ENCODE measurements at regions not wholly inside any gene's neighbourhood (a gene's known extent, or its start where the extent isn't known, plus 50 kb on each side); places are given as distances from the start of the nearest gene placed in this dataset.

- Mint-ChIP-seq H3K4me3 (no peak overlapping the region), H3K4me1 (no peaks in the 10 kb centered on the region), H3K27ac (no peak overlapping the region), H3K27me3 (ENCODE audit: insufficient read depth, low read depth) (peaks cover 2% of the 10 kb centered on the region), H3K36me3 (no peaks in the 10 kb centered on the region), H3K9me3 (peaks cover 4% of the 10 kb centered on the region)
- H3K9ac ChIP-seq = no peak overlapping the region
- H3K4me3 ChIP-seq = no peak overlapping the region
- no peaks in the 10 kb centered on the region for H3K4me1 ChIP-seq
- H3K9me3 ChIP-seq (ENCODE audit: low read depth) = no peaks in the 10 kb centered on the region
- no peak overlapping the region for H2AFZ ChIP-seq (replicated peaks)
- DNase-seq (ENCODE audit: low spot score) = no peak
- H3K27me3 ChIP-seq = no peaks in the 10 kb centered on the region
- no peaks in the 10 kb centered on the region for H4K20me1 ChIP-seq (ENCODE audit: low read depth)
- H3K79me2 ChIP-seq (ENCODE audit: low read depth) = no peaks in the 10 kb centered on the region
- H3K36me3 ChIP-seq = no peaks in the 10 kb centered on the region
- no peaks in the 10 kb centered on the region for H3F3A ChIP-seq (ENCODE audit: low read depth)
- H3K27ac ChIP-seq = no peak overlapping the region
- no peak for TF ChIP-seq EZH2phosphoT487 (IDR thresholded peaks at IDR 0.05)
- TF ChIP-seq CTCF (IDR thresholded peaks at IDR 0.05) = no peak
- no peak for TF ChIP-seq EZH2 (IDR thresholded peaks at IDR 0.05)
- H3K4me2 ChIP-seq = no peak overlapping the region
Measured at GRCh38 chr9:83144492-83144891, 81.5 kb upstream of the RASEF start.

GRCh38 chr9:83142389-83142788 is 79.4 kb upstream of the RASEF start:
- H3K4me3 Mint-ChIP-seq = no peak overlapping the region
- no peaks in the 10 kb centered on the region for H3K4me1 ChIP-seq
- H3K4me2 ChIP-seq = no peak overlapping the region
- no peak for DNase-seq (ENCODE audit: low spot score)
- H2AFZ ChIP-seq (replicated peaks) = no peak overlapping the region
- H3K27me3 Mint-ChIP-seq (ENCODE audit: insufficient read depth, low read depth) = peaks cover 2% of the 10 kb centered on the region
- no peaks in the 10 kb centered on the region for H3K27me3 ChIP-seq
- no peak overlapping the region for H3K4me3 ChIP-seq
- H3F3A ChIP-seq (ENCODE audit: low read depth) = no peaks in the 10 kb centered on the region
- H3K36me3 ChIP-seq = no peaks in the 10 kb centered on the region
- H3K9ac ChIP-seq = no peak overlapping the region
- H3K27ac Mint-ChIP-seq = no peak overlapping the region
- no peak overlapping the region for H3K27ac ChIP-seq
- peaks cover 3% of the 10 kb centered on the region for H3K4me1 Mint-ChIP-seq
- peaks cover 4% of the 10 kb centered on the region for H3K9me3 Mint-ChIP-seq
- H3K9me3 ChIP-seq (ENCODE audit: low read depth) = no peaks in the 10 kb centered on the region
- no peaks in the 10 kb centered on the region for H4K20me1 ChIP-seq (ENCODE audit: low read depth)
- no peak for TF ChIP-seq CTCF (IDR thresholded peaks at IDR 0.05)
- H3K36me3 Mint-ChIP-seq = no peaks in the 10 kb centered on the region
- no peaks in the 10 kb centered on the region for H3K79me2 ChIP-seq (ENCODE audit: low read depth)

- no peak overlapping the region for H3K4me3 ChIP-seq
- Mint-ChIP-seq H3K27ac (no peak overlapping the region), H3K4me3 (no peak overlapping the region), H3K4me1 (peaks cover 3% of the 10 kb centered on the region), H3K36me3 (no peaks in the 10 kb centered on the region), H3K9me3 (no peaks in the 10 kb centered on the region), H3K27me3 (ENCODE audit: insufficient read depth, low read depth) (peaks cover 2% of the 10 kb centered on the region)
- no peaks in the 10 kb centered on the region for H3K27me3 ChIP-seq
- no peaks in the 10 kb centered on the region for H3K36me3 ChIP-seq
- no peaks in the 10 kb centered on the region for H3K79me2 ChIP-seq (ENCODE audit: low read depth)
- no peaks in the 10 kb centered on the region for H3F3A ChIP-seq (ENCODE audit: low read depth)
- no peaks in the 10 kb centered on the region for H3K4me1 ChIP-seq
- no peak overlapping the region for H3K27ac ChIP-seq
- no peaks in the 10 kb centered on the region for H3K9me3 ChIP-seq (ENCODE audit: low read depth)
- H3K4me2 ChIP-seq = no peak overlapping the region
- no peak overlapping the region for H3K9ac ChIP-seq
- no peak overlapping the region for H2AFZ ChIP-seq (replicated peaks)
- DNase-seq (ENCODE audit: low spot score) = no peak
- TF ChIP-seq CTCF (IDR thresholded peaks at IDR 0.05) = no peak
- TF ChIP-seq EZH2phosphoT487 (IDR thresholded peaks at IDR 0.05) = no peak
- no peak for TF ChIP-seq EZH2 (IDR thresholded peaks at IDR 0.05)
- H4K20me1 ChIP-seq (ENCODE audit: low read depth) = no peaks in the 10 kb centered on the region
Measured at GRCh38 chr9:83141887-83142286, 78.9 kb upstream of the RASEF start.

- H3K9me3 ChIP-seq (ENCODE audit: low read depth) = no peaks in the 10 kb centered on the region
Measured at GRCh38 chr9:83140061-83140460, 77.1 kb upstream of the RASEF start.

More at GRCh38 chr9:83140061-83140460, 77.1 kb upstream of the RASEF start:
- Histone ChIP-seq H3F3A (ENCODE audit: low read depth) (no peaks in the 10 kb centered on the region), H3K27me3 (no peaks in the 10 kb centered on the region), H3K27ac (no peak overlapping the region), H3K4me2 (no peak overlapping the region), H3K4me3 (no peak overlapping the region), H2AFZ (replicated peaks) (no peak overlapping the region), H3K79me2 (ENCODE audit: low read depth) (no peaks in the 10 kb centered on the region), H4K20me1 (ENCODE audit: low read depth) (no peaks in the 10 kb centered on the region), H3K36me3 (no peaks in the 10 kb centered on the region), H3K4me1 (no peaks in the 10 kb centered on the region), H3K9ac (no peak overlapping the region)
- DNase-seq (ENCODE audit: low spot score) = no peak
- no peak overlapping the region for H3K27ac Mint-ChIP-seq
- H3K9me3 Mint-ChIP-seq = no peaks in the 10 kb centered on the region
- no peaks in the 10 kb centered on the region for H3K36me3 Mint-ChIP-seq
- H3K27me3 Mint-ChIP-seq (ENCODE audit: insufficient read depth, low read depth) = peaks cover 2% of the 10 kb centered on the region
- TF ChIP-seq CTCF (IDR thresholded peaks at IDR 0.05) = no peak
- no peak for TF ChIP-seq EZH2 (IDR thresholded peaks at IDR 0.05)
- TF ChIP-seq EZH2phosphoT487 (IDR thresholded peaks at IDR 0.05) = no peak
- H3K4me1 Mint-ChIP-seq = peaks cover 3% of the 10 kb centered on the region
- H3K4me3 Mint-ChIP-seq = no peak overlapping the region
